DOHH2 (cell line): ENCODE measurements at regions not wholly inside any gene's neighbourhood (a gene's known extent, or its start where the extent isn't known, plus 50 kb on each side); places are given as distances from the start of the nearest gene placed in this dataset.

Experiments used
- EZH2phosphoT487 ChIP-seq: fragments of 200-600 bp; sonication (generic); IDR thresholded peaks from 2 replicates; pipeline ENCODE4 v1.6.1; 2017; ENCODE audit warnings: borderline replicate concordance, mild to moderate bottlenecking, antibody characterized with exemption, low read length, moderate library complexity, mixed read lengths
- TF ChIP-seq, protein P1 (sequence below): fragments of 200-600 bp; sonication (generic); IDR thresholded peaks from one replicate; pipeline ENCODE4 v1.5.1; 2014; ENCODE audit warnings: antibody characterized with exemption, mild to moderate bottlenecking, low read depth, low read length; ENCODE audit not compliant: poor library complexity, severe bottlenecking

DNA sequence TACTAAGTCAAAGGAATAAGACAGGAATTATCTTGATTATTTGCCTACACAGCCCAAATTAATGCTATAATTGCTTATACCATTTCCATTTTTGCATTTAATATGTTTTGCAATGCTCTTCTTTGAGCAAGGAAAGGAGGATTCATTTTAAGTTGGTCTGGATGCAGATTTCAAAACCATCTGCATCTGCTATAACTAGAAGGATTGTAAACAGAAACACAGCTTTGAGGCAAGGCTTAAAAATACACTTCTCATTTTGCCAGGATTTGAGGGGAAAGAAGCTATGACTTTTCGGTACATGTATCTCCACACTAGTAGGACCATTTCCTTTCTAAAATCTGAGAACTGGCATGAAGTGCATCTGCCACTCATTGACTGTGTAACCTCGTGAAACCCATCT lies 95.9 kb upstream of the MTNR1B start:
- no peak for TF ChIP-seq EZH2phosphoT487
- TF ChIP-seq, protein P1, sequence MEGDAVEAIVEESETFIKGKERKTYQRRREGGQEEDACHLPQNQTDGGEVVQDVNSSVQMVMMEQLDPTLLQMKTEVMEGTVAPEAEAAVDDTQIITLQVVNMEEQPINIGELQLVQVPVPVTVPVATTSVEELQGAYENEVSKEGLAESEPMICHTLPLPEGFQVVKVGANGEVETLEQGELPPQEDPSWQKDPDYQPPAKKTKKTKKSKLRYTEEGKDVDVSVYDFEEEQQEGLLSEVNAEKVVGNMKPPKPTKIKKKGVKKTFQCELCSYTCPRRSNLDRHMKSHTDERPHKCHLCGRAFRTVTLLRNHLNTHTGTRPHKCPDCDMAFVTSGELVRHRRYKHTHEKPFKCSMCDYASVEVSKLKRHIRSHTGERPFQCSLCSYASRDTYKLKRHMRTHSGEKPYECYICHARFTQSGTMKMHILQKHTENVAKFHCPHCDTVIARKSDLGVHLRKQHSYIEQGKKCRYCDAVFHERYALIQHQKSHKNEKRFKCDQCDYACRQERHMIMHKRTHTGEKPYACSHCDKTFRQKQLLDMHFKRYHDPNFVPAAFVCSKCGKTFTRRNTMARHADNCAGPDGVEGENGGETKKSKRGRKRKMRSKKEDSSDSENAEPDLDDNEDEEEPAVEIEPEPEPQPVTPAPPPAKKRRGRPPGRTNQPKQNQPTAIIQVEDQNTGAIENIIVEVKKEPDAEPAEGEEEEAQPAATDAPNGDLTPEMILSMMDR, result no peak
